ENCODE measurements at regions not wholly inside any gene's neighbourhood (a gene's known extent, or its start where the extent isn't known, plus 50 kb on each side); places are given as distances from the start of the nearest gene placed in this dataset.
"Not testable (repeated sequence)": the region's sequence is repeated elsewhere in the genome, so short reads cannot be mapped to it uniquely, and the experiment has no call there.

GRCh38 chr4:186847429-186848131, 123.9 kb upstream of the FAT1 start:
- not testable (repeated sequence) for DNase-seq

- no peak for DNase-seq
Measured at GRCh38 chr4:186848437-186848836, 124.8 kb upstream of the FAT1 start.

- no peak for DNase-seq
Measured at GRCh38 chr4:186851291-186852072, 127.8 kb upstream of the FAT1 start.

GRCh38 chr4:186852073-186852420, 128.4 kb upstream of the FAT1 start:
- DNase-seq: no peak

GRCh38 chr4:186852964-186853391, 129.3 kb upstream of the FAT1 start:
- no peak for DNase-seq

- no peak for DNase-seq
Measured at GRCh38 chr4:186854256-186854655, 130.6 kb upstream of the FAT1 start.

- no peak for DNase-seq
Measured at GRCh38 chr4:186855111-186855510, 131.5 kb upstream of the FAT1 start.

GRCh38 chr4:186857793-186858192, 134.1 kb upstream of the FAT1 start:
- DNase-seq: no peak

GRCh38 chr4:186858355-186858754, 134.7 kb upstream of the FAT1 start:
- DNase-seq: no peak

- DNase-seq: no peak
Measured at GRCh38 chr4:186859420-186859819, 135.8 kb upstream of the FAT1 start.

- DNase-seq: no peak
Measured at GRCh38 chr4:186861317-186861716, 137.7 kb upstream of the FAT1 start.

GRCh38 chr4:186871856-186872255, 148.2 kb upstream of the FAT1 start:
- DNase-seq: no peak

- not testable (repeated sequence) for DNase-seq
Measured at GRCh38 chr4:186873095-186873494, 149.4 kb upstream of the FAT1 start.

- DNase-seq: no peak
Measured at GRCh38 chr4:186875476-186875875, 151.8 kb upstream of the FAT1 start.

- DNase-seq: no peak
Measured at GRCh38 chr4:186876961-186877626, 153.4 kb upstream of the FAT1 start.

GRCh38 chr4:186878203-186878776, 154.6 kb upstream of the FAT1 start:
- no peak for DNase-seq

GRCh38 chr4:186881521-186882220, 158.0 kb upstream of the FAT1 start:
- DNase-seq: no peak

GRCh38 chr4:186882293-186882692, 158.6 kb upstream of the FAT1 start:
- no peak for DNase-seq

- peak; percentile 39 for DNase-seq
Measured at GRCh38 chr4:186885289-186885688, 161.6 kb upstream of the FAT1 start.

- no peak for DNase-seq
Measured at GRCh38 chr4:186886759-186887158, 163.1 kb upstream of the FAT1 start.

GRCh38 chr4:186887291-186887700, 163.6 kb upstream of the FAT1 start:
- peak; percentile 33 for DNase-seq

GRCh38 chr4:186887752-186888151, 164.1 kb upstream of the FAT1 start:
- no peak for DNase-seq
